ENCODE measurements at regions not wholly inside any gene's neighbourhood (a gene's known extent, or its start where the extent isn't known, plus 50 kb on each side); places are given as distances from the start of the nearest gene placed in this dataset.

DNA sequence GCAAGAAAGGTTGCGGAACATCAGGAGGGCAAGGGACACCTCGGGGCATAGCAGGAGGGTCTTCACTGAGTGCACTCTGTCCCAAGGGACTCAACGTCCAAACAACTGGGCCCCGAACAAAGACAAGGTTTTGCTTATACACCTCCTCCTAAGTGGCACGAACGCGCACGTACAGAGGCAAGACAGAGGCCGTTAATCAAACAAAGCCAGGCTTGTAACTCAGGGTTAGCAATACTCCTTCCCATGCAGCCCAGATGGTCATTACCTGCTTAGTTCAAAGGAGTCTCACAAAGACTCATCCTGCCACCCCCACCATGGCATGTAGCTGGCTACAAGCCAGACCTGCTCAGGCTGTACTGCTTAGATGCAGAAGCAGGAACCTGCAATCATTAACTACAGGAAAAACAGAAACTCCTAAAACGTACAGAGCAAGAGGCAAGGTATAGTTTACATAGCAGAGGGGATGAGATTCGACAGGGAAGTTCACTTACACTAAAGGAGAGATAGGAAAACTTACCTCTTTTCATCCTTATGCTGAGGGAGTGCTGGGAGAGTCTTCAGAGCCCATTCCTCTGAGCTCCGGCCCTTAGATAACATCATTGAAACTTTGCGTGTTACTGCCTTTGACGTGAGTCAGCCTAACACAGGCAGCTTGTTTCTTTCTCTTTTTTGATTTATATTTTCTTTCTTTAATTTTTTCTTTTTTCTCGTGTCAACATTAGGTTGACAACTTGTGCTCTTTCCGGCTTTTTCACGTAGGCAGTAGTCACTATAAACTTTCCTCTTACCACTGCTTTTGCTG lies 1319.1 kb downstream of the TMEM121 start:
- 24 to 33% methylated on average over 16 to 17 of the region's 17 CpGs for WGBS, 2 donors
- Histone ChIP-seq H3K4me3 (no peak overlapping the region), H3K27me3 (no peaks in the 10 kb centered on the region), H3K27ac (peak overlapping the region; percentile 57 to 87 (median 82)), H3K36me3 (replicated peaks in 1 of 2; ENCODE audit: insufficient read depth in 1 of 2, low read depth in 2 of 2) (no peaks in the 10 kb centered on the region), H3K9me3 (no peaks in the 10 kb centered on the region), H3K4me1 (peaks cover 59% of the 10 kb centered on the region)
- TF ChIP-seq, protein P1, sequence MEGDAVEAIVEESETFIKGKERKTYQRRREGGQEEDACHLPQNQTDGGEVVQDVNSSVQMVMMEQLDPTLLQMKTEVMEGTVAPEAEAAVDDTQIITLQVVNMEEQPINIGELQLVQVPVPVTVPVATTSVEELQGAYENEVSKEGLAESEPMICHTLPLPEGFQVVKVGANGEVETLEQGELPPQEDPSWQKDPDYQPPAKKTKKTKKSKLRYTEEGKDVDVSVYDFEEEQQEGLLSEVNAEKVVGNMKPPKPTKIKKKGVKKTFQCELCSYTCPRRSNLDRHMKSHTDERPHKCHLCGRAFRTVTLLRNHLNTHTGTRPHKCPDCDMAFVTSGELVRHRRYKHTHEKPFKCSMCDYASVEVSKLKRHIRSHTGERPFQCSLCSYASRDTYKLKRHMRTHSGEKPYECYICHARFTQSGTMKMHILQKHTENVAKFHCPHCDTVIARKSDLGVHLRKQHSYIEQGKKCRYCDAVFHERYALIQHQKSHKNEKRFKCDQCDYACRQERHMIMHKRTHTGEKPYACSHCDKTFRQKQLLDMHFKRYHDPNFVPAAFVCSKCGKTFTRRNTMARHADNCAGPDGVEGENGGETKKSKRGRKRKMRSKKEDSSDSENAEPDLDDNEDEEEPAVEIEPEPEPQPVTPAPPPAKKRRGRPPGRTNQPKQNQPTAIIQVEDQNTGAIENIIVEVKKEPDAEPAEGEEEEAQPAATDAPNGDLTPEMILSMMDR (IDR thresholded peaks at IDR 0.05), result no peak
- TF ChIP-seq POLR2A (IDR thresholded peaks at IDR 0.05), result peak in 1 of 3 donors; percentile 20
- ATAC-seq (peak; percentile 65), DNase-seq (peak; percentile 72 to 84 (median 82))
- intact Hi-C loops (cut with DNase I), result no loop called here

DNA sequence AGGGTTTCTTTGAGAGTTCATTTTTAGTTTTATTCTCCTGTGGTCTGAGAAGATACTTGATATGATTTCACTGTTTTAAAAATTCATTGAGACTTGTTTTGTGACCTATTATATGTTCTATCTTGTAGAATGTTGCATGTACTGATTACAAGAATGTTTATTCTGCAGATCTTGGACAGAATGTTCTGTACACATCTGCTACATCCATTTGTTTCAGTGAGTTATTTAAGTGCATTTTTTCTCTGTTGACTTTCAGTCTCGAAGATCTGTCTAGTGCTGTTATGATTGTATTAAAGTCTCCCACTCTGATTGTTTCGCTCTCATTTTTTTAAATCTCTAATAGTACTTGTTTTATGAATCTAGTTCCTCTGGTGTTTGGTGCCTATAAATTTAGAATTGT lies 1319.8 kb downstream of the TMEM121 start:
- TF ChIP-seq, protein P1 (IDR thresholded peaks at IDR 0.05), result no peak
- no peak for TF ChIP-seq POLR2A (IDR thresholded peaks at IDR 0.05)
- H3K36me3 ChIP-seq (replicated peaks in 1 of 2; ENCODE audit: insufficient read depth in 1 of 2, low read depth in 2 of 2), result no peaks in the 10 kb centered on the region
- ATAC-seq, result peak; percentile 39

GRCh38 chr14:106848330-106849121 lies 1322.1 kb downstream of the TMEM121 start:
- no peak overlapping the region for H3K4me3 ChIP-seq
- TF ChIP-seq, protein P1 (IDR thresholded peaks at IDR 0.05), result peak in 4 of 7 experiments; percentile 45 to 62 (median 56)
- no peak for TF ChIP-seq POLR2A (IDR thresholded peaks at IDR 0.05)
- DNase-seq, result peak; percentile 41 to 70 (median 66)

More for the DNA sequence above, 1319.8 kb downstream of the TMEM121 start:
- Histone ChIP-seq H3K9me3 (no peaks in the 10 kb centered on the region), H3K27me3 (no peaks in the 10 kb centered on the region), H3K4me1 (peaks cover 59% of the 10 kb centered on the region), H3K27ac (peak overlapping the region in 3 of 4 donors; percentile 80 to 87 (median 84)), H3K4me3 (no peak overlapping the region)
- intact Hi-C loops (cut with DNase I), result no loop called here
- WGBS, 2 donors, result 20 to 33% methylated on average over 2 of the region's 2 CpGs
- DNase-seq, result no peak

DNA sequence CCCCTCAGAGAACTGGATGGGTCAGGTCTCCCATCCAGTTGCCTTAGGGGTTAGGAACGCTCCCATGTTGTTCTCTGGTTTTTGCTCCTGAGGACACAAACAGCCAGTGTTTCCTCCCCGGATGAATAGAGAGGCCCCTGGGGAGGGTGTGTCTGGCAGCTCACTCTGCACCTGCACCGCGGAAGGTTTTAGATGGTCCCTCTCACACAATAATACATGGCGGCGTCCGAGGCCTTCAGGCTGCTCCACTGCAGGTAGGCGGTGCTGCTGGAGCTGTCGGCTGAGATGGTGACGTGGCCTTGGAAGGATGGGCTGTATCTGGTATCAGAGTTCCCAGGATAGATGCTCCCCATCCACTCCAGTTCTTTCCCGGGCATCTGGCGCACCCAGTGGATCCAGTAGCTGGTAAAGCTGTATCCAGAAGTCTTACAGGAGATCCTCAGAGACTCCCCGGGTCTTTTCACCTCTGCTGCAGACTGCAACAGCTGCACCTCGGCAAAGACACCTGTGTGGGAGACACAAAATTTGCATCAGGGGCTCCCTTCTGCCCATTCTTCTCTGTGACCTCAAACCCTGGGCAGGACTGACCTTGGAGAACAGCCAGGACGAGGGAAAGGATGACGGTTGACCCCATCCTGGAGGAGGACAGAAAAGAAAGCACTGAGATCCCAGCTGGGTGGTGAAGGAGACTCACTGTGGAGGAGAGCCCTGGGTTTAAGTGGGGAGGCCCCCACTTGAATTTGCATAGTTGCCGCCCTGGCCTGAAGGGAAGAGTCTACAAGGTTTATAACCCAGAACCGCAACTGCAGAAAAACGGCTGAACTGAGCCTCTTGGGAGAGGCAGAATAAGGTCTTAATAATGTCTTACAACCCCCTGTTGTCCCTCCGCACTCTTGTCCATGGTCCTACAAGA lies 1324.8 kb downstream of the TMEM121 start:
- Histone ChIP-seq H3K4me3 (no peak overlapping the region), H3K27ac (no peak overlapping the region), H3K36me3 (replicated peaks in 1 of 2; ENCODE audit: insufficient read depth in 1 of 2, low read depth in 2 of 2) (no peaks in the 10 kb centered on the region), H3K27me3 (no peaks in the 10 kb centered on the region), H3K4me1 (peaks cover 27% of the 10 kb centered on the region), H3K9me3 (no peaks in the 10 kb centered on the region)
- ATAC-seq (no peak), DNase-seq (no peak)
- TF ChIP-seq, protein P1 (IDR thresholded peaks at IDR 0.05), result no peak
- no peak for TF ChIP-seq POLR2A (IDR thresholded peaks at IDR 0.05)
- intact Hi-C loops (cut with DNase I), result no loop called here
- WGBS, 2 donors, result 67 to 77% methylated on average over 19 to 20 of the region's 20 CpGs

More at GRCh38 chr14:106848330-106849121, 1322.1 kb downstream of the TMEM121 start:
- intact Hi-C loops (cut with DNase I), result no loop called here
- no peaks in the 10 kb centered on the region for H3K27me3 ChIP-seq
- no peaks in the 10 kb centered on the region for H3K9me3 ChIP-seq
- ATAC-seq, result peak; percentile 37
- H3K36me3 ChIP-seq (replicated peaks in 1 of 2; ENCODE audit: insufficient read depth in 1 of 2, low read depth in 2 of 2), result no peaks in the 10 kb centered on the region
- H3K4me1 ChIP-seq, result peaks cover 49% of the 10 kb centered on the region
- 43 to 51% methylated on average over 3 of the region's 3 CpGs for WGBS, 2 donors
- H3K27ac ChIP-seq, result peak overlapping the region in 3 of 4 donors; percentile 2 to 35 (median 3)

Measured in body of pancreas (tissue), 4 donors.